ENCODE measurements at regions not wholly inside any gene's neighbourhood (a gene's known extent, or its start where the extent isn't known, plus 50 kb on each side); places are given as distances from the start of the nearest gene placed in this dataset.

DNA sequence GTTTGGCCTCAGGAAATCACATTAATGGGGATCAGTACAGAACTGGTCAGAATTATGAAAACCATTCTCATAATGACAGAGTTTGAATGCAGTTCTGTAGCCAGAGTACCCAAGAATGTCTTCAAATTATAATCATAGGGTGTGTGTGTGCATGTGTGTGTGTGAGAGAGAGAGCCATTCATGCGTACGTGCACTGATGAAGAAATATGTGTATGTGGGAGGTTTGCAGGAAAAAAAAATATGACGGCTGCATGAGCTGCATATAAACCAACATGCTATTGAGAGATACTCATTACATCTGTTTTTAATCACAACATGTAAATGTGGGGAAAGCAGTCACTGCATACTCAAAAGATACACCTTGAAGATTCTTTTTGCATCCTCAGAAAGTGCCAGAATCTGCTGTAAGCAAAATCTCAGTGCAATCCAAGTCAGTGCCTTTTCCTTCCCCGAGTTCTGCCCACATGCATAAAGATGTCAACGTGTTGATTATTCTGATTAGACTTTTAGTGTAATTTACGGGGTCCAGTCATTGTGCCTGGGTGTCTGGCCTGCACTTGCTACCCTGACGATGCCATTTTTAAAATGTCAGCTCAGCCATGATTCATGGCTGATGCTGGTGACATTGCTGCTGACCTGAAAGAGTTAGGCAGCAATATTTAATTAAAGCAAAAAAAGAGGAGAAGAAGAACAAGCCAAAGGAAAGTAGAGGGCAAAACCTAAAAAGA, 378.7 kb upstream of the ZFHX3 start (continued):
- no peak for TF ChIP-seq CHD7 (IDR thresholded peaks at IDR 0.05; ENCODE audit: insufficient replicate concordance, low read length)

Measured in H1 (cell line).